Testis (tissue), 2 donors: ENCODE measurements at regions not wholly inside any gene's neighbourhood (a gene's known extent, or its start where the extent isn't known, plus 50 kb on each side); places are given as distances from the start of the nearest gene placed in this dataset.

Experiments used
- POLR2A ChIP-seq: fragments of 450-650 bp; IDR thresholded peaks from one replicate; pipeline ENCODE4 v1.6.1; 2017; ENCODE audit warnings: antibody characterized with exemption, mild to moderate bottlenecking, moderate library complexity
- TF ChIP-seq, protein P1 (sequence below), 3 experiments: fragments of 450-650 bp in 2 of 3; fragments of 200-600 bp in 1 of 3; sonication (generic) in 1 of 3; IDR thresholded peaks; one replicate each; pipeline ENCODE4 v1.5.1; 2016 to 2019; ENCODE audit warnings: antibody characterized with exemption in 3 of 3, mild to moderate bottlenecking in 2 of 3, moderate library complexity in 1 of 3

DNA sequence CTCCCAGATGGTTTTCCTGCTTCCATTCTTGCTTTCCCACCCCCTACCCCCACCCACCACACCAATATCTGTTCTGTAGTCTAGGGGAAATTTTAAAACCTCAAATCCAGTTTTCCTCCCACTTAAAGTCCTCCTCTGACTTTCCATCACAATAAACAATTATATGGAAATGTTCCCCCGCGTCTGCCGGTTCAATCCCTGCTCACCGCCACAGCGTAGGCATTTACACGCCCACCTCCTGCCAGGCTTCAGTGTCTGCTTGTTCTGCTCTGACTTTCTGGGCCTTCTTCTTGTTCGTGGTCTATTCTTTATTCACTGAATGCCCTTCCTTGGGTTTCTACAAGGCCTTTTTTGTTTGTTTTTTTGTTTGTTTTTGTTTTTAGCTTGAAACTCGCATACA is 633.0 kb upstream of the MKI67 start:
- TF ChIP-seq POLR2A, result no peak
- TF ChIP-seq, protein P1, sequence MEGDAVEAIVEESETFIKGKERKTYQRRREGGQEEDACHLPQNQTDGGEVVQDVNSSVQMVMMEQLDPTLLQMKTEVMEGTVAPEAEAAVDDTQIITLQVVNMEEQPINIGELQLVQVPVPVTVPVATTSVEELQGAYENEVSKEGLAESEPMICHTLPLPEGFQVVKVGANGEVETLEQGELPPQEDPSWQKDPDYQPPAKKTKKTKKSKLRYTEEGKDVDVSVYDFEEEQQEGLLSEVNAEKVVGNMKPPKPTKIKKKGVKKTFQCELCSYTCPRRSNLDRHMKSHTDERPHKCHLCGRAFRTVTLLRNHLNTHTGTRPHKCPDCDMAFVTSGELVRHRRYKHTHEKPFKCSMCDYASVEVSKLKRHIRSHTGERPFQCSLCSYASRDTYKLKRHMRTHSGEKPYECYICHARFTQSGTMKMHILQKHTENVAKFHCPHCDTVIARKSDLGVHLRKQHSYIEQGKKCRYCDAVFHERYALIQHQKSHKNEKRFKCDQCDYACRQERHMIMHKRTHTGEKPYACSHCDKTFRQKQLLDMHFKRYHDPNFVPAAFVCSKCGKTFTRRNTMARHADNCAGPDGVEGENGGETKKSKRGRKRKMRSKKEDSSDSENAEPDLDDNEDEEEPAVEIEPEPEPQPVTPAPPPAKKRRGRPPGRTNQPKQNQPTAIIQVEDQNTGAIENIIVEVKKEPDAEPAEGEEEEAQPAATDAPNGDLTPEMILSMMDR (IDR thresholded peaks at IDR 0.05), result no peak
